ENCODE measurements at regions not wholly inside any gene's neighbourhood (a gene's known extent, or its start where the extent isn't known, plus 50 kb on each side); places are given as distances from the start of the nearest gene placed in this dataset.
A peak's percentile ranks its signal among the peaks of the same experiment; 100 is the strongest.

- ATAC-seq (ENCODE audit: insufficient read depth, low FRiP score) (no peak), DNase-seq (no peak)
- no peaks in the 10 kb centered on the region for H3K36me3 ChIP-seq (ENCODE audit: control insufficient read depth in 4 of 4, insufficient read depth in 4 of 4, low read length in 4 of 4)
- WGBS, 2 donors, result 87 to 90% methylated on average over 4 of the region's 4 CpGs
- no peaks in the 10 kb centered on the region for H3K27me3 ChIP-seq (ENCODE audit: control insufficient read depth in 3 of 3, insufficient read depth in 3 of 3, low read length in 2 of 3)
- no peak overlapping the region for H3K4me3 ChIP-seq
- TF ChIP-seq CTCF (IDR thresholded peaks at IDR 0.05; ENCODE audit: control extremely low read depth, extremely low read depth), result no peak
- no peaks in the 10 kb centered on the region for H3K9me3 ChIP-seq (ENCODE audit: control insufficient read depth in 4 of 4, insufficient read depth in 3 of 4, low read length in 3 of 4)
- no peak overlapping the region for H3K9ac ChIP-seq (ENCODE audit: insufficient read depth in 1 of 2, low read length in 2 of 2)
- peaks cover 0 to 4% (median 0%) of the 10 kb centered on the region in 5 donors for H3K4me1 ChIP-seq (ENCODE audit: control insufficient read depth in 5 of 5, insufficient read depth in 5 of 5, low read length in 5 of 5)
- H3K27ac ChIP-seq (ENCODE audit: low read depth in 1 of 2, low read length in 1 of 2), result no peak overlapping the region
Measured at GRCh38 chr1:69272684-69273083, 295.0 kb upstream of the LRRC7 start.

- Histone ChIP-seq H3K9me3 (ENCODE audit: control insufficient read depth in 4 of 4, insufficient read depth in 3 of 4, low read length in 3 of 4) (no peaks in the 10 kb centered on the region), H3K27ac (ENCODE audit: low read depth in 1 of 2, low read length in 1 of 2) (no peak overlapping the region), H3K4me3 (no peak overlapping the region), H3K9ac (ENCODE audit: insufficient read depth in 1 of 2, low read length in 2 of 2) (no peak overlapping the region), H3K4me1 (ENCODE audit: control insufficient read depth in 5 of 5, insufficient read depth in 5 of 5, low read length in 5 of 5) (peaks cover 0 to 12% (median 0%) of the 10 kb centered on the region in 5 donors), H3K27me3 (ENCODE audit: control insufficient read depth in 3 of 3, insufficient read depth in 3 of 3, low read length in 2 of 3) (no peaks in the 10 kb centered on the region), H3K36me3 (ENCODE audit: control insufficient read depth in 4 of 4, insufficient read depth in 4 of 4, low read length in 4 of 4) (no peaks in the 10 kb centered on the region)
- no peak for DNase-seq
- ATAC-seq (ENCODE audit: insufficient read depth, low FRiP score), result no peak
- TF ChIP-seq CTCF (IDR thresholded peaks at IDR 0.05; ENCODE audit: control extremely low read depth, extremely low read depth), result no peak
- WGBS, 2 donors, result 86 to 91% methylated on average over 2 of the region's 2 CpGs
Measured at GRCh38 chr1:69278923-69279322, 288.8 kb upstream of the LRRC7 start.

- no peak for TF ChIP-seq CTCF (IDR thresholded peaks at IDR 0.05; ENCODE audit: control extremely low read depth, extremely low read depth)
- 44 to 65% methylated on average over 1 of the region's 1 CpG for WGBS, 2 donors
- Histone ChIP-seq H3K4me1 (ENCODE audit: control insufficient read depth in 5 of 5, insufficient read depth in 5 of 5, low read length in 5 of 5) (peaks cover 0 to 17% (median 0%) of the 10 kb centered on the region in 5 donors), H3K36me3 (ENCODE audit: control insufficient read depth in 4 of 4, insufficient read depth in 4 of 4, low read length in 4 of 4) (no peaks in the 10 kb centered on the region), H3K27ac (ENCODE audit: low read depth in 1 of 2, low read length in 1 of 2) (no peak overlapping the region), H3K9me3 (ENCODE audit: control insufficient read depth in 4 of 4, insufficient read depth in 3 of 4, low read length in 3 of 4) (no peaks in the 10 kb centered on the region), H3K4me3 (no peak overlapping the region), H3K9ac (ENCODE audit: insufficient read depth in 1 of 2, low read length in 2 of 2) (no peak overlapping the region), H3K27me3 (ENCODE audit: control insufficient read depth in 3 of 3, insufficient read depth in 3 of 3, low read length in 2 of 3) (no peaks in the 10 kb centered on the region)
- peak in 2 of 3 donors; percentile 50 to 68 for DNase-seq
- ATAC-seq (ENCODE audit: insufficient read depth, low FRiP score), result no peak
Measured at GRCh38 chr1:69283516-69283915, 284.2 kb upstream of the LRRC7 start.

GRCh38 chr1:69284508-69284907, 283.2 kb upstream of the LRRC7 start:
- ATAC-seq (ENCODE audit: insufficient read depth, low FRiP score), result no peak
- no peaks in the 10 kb centered on the region for H3K9me3 ChIP-seq (ENCODE audit: control insufficient read depth in 4 of 4, insufficient read depth in 3 of 4, low read length in 3 of 4)
- DNase-seq, result no peak
- WGBS, 2 donors, result 91 to 92% methylated on average over 1 of the region's 1 CpG
- no peak overlapping the region for H3K4me3 ChIP-seq
- no peak overlapping the region for H3K9ac ChIP-seq (ENCODE audit: insufficient read depth in 1 of 2, low read length in 2 of 2)
- H3K4me1 ChIP-seq (ENCODE audit: control insufficient read depth in 5 of 5, insufficient read depth in 5 of 5, low read length in 5 of 5), result peaks cover 0 to 17% (median 0%) of the 10 kb centered on the region in 5 donors
- H3K27ac ChIP-seq (ENCODE audit: low read depth in 1 of 2, low read length in 1 of 2), result no peak overlapping the region
- TF ChIP-seq CTCF (IDR thresholded peaks at IDR 0.05; ENCODE audit: control extremely low read depth, extremely low read depth), result no peak
- H3K27me3 ChIP-seq (ENCODE audit: control insufficient read depth in 3 of 3, insufficient read depth in 3 of 3, low read length in 2 of 3), result no peaks in the 10 kb centered on the region
- no peaks in the 10 kb centered on the region for H3K36me3 ChIP-seq (ENCODE audit: control insufficient read depth in 4 of 4, insufficient read depth in 4 of 4, low read length in 4 of 4)
